Epithelial cell of esophagus (primary cell): ENCODE measurements at regions not wholly inside any gene's neighbourhood (a gene's known extent, or its start where the extent isn't known, plus 50 kb on each side); places are given as distances from the start of the nearest gene placed in this dataset.

Experiments
- DNase-seq: peaks from one replicate; pipeline ENCODE4 v3.0.0; 2010; ENCODE audit warnings: low read depth
- H3K4me3 ChIP-seq: 2 replicates; pipeline ENCODE4 v1.5.1; 2011; ENCODE audit warnings: mild to moderate bottlenecking, low read length, control low read depth
- CTCF ChIP-seq: IDR thresholded peaks from 2 replicates; pipeline ENCODE4 v1.5.1; 2011; ENCODE audit warnings: low read depth, mild to moderate bottlenecking, low read length, control low read depth, inconsistent platforms; ENCODE audit not compliant: insufficient read depth; ENCODE audit errors: missing control alignments

GRCh38 chr5:77942578-77943239 lies 166.6 kb upstream of the TBCA start:
- no peak for DNase-seq
- no peak overlapping the region for H3K4me3 ChIP-seq
- TF ChIP-seq CTCF: no peak

- no peak for TF ChIP-seq CTCF
- no peak for DNase-seq
- no peak overlapping the region for H3K4me3 ChIP-seq
These were observed 161.1 kb upstream of the TBCA start for GRCh38 chr5:77937015-77937908.

GRCh38 chr5:77936365-77936693 lies 160.2 kb upstream of the TBCA start:
- no peak for DNase-seq
- no peak for TF ChIP-seq CTCF
- no peak overlapping the region for H3K4me3 ChIP-seq

- no peak for DNase-seq
- TF ChIP-seq CTCF: no peak
- H3K4me3 ChIP-seq: no peak overlapping the region
These were observed 159.6 kb upstream of the TBCA start for GRCh38 chr5:77935506-77936364.

- DNase-seq: no peak
- no peak for TF ChIP-seq CTCF
- H3K4me3 ChIP-seq: no peak overlapping the region
These were observed 152.7 kb upstream of the TBCA start for GRCh38 chr5:77928776-77929300.

GRCh38 chr5:77926337-77926736 lies 150.2 kb upstream of the TBCA start:
- no peak for TF ChIP-seq CTCF
- H3K4me3 ChIP-seq: no peak overlapping the region
- no peak for DNase-seq
